ENCODE measurements at regions not wholly inside any gene's neighbourhood (a gene's known extent, or its start where the extent isn't known, plus 50 kb on each side); places are given as distances from the start of the nearest gene placed in this dataset.

DNA sequence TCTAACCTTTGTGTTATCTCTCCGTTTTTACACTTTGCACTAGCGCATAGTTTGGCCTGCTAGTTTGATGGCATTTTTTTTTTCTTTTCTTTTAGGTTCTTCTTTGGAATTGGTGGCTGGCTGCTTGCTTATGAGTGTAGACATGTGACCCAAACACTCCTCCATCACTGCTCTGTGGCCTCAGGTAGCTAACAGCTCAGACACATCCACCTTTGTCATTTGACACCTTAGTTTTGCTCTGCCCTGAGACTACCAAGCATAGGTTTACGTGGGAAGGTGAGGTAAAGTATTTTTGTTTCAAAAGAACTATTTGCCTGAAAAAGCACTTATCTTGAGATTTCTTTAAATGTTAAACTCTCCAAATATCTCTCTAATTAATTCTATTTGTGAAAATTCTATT lies 368.4 kb upstream of the MAP3K7 start:
- TF ChIP-seq EZH2phosphoT487 (IDR thresholded peaks at IDR 0.05; ENCODE audit: low read depth), result no peak
- TF ChIP-seq, protein P1, sequence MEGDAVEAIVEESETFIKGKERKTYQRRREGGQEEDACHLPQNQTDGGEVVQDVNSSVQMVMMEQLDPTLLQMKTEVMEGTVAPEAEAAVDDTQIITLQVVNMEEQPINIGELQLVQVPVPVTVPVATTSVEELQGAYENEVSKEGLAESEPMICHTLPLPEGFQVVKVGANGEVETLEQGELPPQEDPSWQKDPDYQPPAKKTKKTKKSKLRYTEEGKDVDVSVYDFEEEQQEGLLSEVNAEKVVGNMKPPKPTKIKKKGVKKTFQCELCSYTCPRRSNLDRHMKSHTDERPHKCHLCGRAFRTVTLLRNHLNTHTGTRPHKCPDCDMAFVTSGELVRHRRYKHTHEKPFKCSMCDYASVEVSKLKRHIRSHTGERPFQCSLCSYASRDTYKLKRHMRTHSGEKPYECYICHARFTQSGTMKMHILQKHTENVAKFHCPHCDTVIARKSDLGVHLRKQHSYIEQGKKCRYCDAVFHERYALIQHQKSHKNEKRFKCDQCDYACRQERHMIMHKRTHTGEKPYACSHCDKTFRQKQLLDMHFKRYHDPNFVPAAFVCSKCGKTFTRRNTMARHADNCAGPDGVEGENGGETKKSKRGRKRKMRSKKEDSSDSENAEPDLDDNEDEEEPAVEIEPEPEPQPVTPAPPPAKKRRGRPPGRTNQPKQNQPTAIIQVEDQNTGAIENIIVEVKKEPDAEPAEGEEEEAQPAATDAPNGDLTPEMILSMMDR (IDR thresholded peaks at IDR 0.05; ENCODE audit: low read depth, low read length), result no peak
- Histone ChIP-seq H3K4me2 (ENCODE audit: low read length) (no peak overlapping the region), H3K9ac (ENCODE audit: low read length) (no peak overlapping the region), H4K20me1 (ENCODE audit: insufficient read depth, low read length) (no peaks in the 10 kb centered on the region), H3K4me3 (ENCODE audit: low read length) (no peak overlapping the region), H3K27ac (ENCODE audit: low read length) (no peak overlapping the region), H2AFZ (ENCODE audit: low read depth, low read length) (no peak overlapping the region), H3K9me3 (ENCODE audit: insufficient read depth, low read length) (no peaks in the 10 kb centered on the region), H3K79me2 (ENCODE audit: low read length) (no peaks in the 10 kb centered on the region), H3K4me1 (ENCODE audit: low read length) (no peaks in the 10 kb centered on the region), H3K27me3 (ENCODE audit: low read depth, low read length) (no peaks in the 10 kb centered on the region), H3K36me3 (replicated peaks; ENCODE audit: low read depth, low read length) (no peaks in the 10 kb centered on the region)

GRCh38 chr6:90953405-90954161 lies 366.7 kb upstream of the MAP3K7 start:
- Histone ChIP-seq H3K27ac (ENCODE audit: low read length) (no peak overlapping the region), H3K36me3 (replicated peaks; ENCODE audit: low read depth, low read length) (no peaks in the 10 kb centered on the region), H3K9ac (ENCODE audit: low read length) (no peak overlapping the region), H3K79me2 (ENCODE audit: low read length) (no peaks in the 10 kb centered on the region), H4K20me1 (ENCODE audit: insufficient read depth, low read length) (no peaks in the 10 kb centered on the region), H3K4me3 (ENCODE audit: low read length) (no peak overlapping the region), H2AFZ (ENCODE audit: low read depth, low read length) (no peak overlapping the region), H3K27me3 (ENCODE audit: low read depth, low read length) (no peaks in the 10 kb centered on the region), H3K4me1 (ENCODE audit: low read length) (no peaks in the 10 kb centered on the region), H3K4me2 (ENCODE audit: low read length) (no peak overlapping the region), H3K9me3 (ENCODE audit: insufficient read depth, low read length) (no peaks in the 10 kb centered on the region)
- TF ChIP-seq, protein P1 (IDR thresholded peaks at IDR 0.05; ENCODE audit: low read depth, low read length), result no peak
- no peak for TF ChIP-seq EZH2phosphoT487 (IDR thresholded peaks at IDR 0.05; ENCODE audit: low read depth)

GRCh38 chr6:90952176-90952575 lies 365.3 kb upstream of the MAP3K7 start:
- TF ChIP-seq, protein P1 (IDR thresholded peaks at IDR 0.05; ENCODE audit: low read depth, low read length), result no peak
- TF ChIP-seq EZH2phosphoT487 (IDR thresholded peaks at IDR 0.05; ENCODE audit: low read depth), result no peak
- Histone ChIP-seq H3K9me3 (ENCODE audit: insufficient read depth, low read length) (no peaks in the 10 kb centered on the region), H3K27me3 (ENCODE audit: low read depth, low read length) (no peaks in the 10 kb centered on the region), H3K36me3 (replicated peaks; ENCODE audit: low read depth, low read length) (no peaks in the 10 kb centered on the region), H3K27ac (ENCODE audit: low read length) (no peak overlapping the region), H4K20me1 (ENCODE audit: insufficient read depth, low read length) (no peaks in the 10 kb centered on the region), H3K9ac (ENCODE audit: low read length) (no peak overlapping the region), H3K79me2 (ENCODE audit: low read length) (no peaks in the 10 kb centered on the region), H3K4me3 (ENCODE audit: low read length) (no peak overlapping the region), H2AFZ (ENCODE audit: low read depth, low read length) (no peak overlapping the region), H3K4me1 (ENCODE audit: low read length) (no peaks in the 10 kb centered on the region), H3K4me2 (ENCODE audit: low read length) (no peak overlapping the region)

- TF ChIP-seq EZH2phosphoT487 (IDR thresholded peaks at IDR 0.05; ENCODE audit: low read depth), result no peak
- TF ChIP-seq, protein P1 (IDR thresholded peaks at IDR 0.05; ENCODE audit: low read depth, low read length), result no peak
- Histone ChIP-seq H3K9ac (ENCODE audit: low read length) (no peak overlapping the region), H3K9me3 (ENCODE audit: insufficient read depth, low read length) (no peaks in the 10 kb centered on the region), H4K20me1 (ENCODE audit: insufficient read depth, low read length) (no peaks in the 10 kb centered on the region), H2AFZ (ENCODE audit: low read depth, low read length) (no peak overlapping the region), H3K4me1 (ENCODE audit: low read length) (no peaks in the 10 kb centered on the region), H3K4me2 (ENCODE audit: low read length) (no peak overlapping the region), H3K27ac (ENCODE audit: low read length) (no peak overlapping the region), H3K36me3 (replicated peaks; ENCODE audit: low read depth, low read length) (no peaks in the 10 kb centered on the region), H3K4me3 (ENCODE audit: low read length) (no peak overlapping the region), H3K27me3 (ENCODE audit: low read depth, low read length) (no peaks in the 10 kb centered on the region), H3K79me2 (ENCODE audit: low read length) (no peaks in the 10 kb centered on the region)
Measured at GRCh38 chr6:90948540-90948939, 361.7 kb upstream of the MAP3K7 start.

All from OCI-LY3 (cell line).